GM18909 (cell line): ENCODE measurements at regions not wholly inside any gene's neighbourhood (a gene's known extent, or its start where the extent isn't known, plus 50 kb on each side); places are given as distances from the start of the nearest gene placed in this dataset.

Source experiments
- ATAC-seq: cut with Tn5 transposase; IDR thresholded peaks from one replicate; pipeline ENCODE4 v1.9.1; 2021; ENCODE audit warnings: mild to moderate bottlenecking; ENCODE audit not compliant: unreplicated experiment, poor library complexity

DNA sequence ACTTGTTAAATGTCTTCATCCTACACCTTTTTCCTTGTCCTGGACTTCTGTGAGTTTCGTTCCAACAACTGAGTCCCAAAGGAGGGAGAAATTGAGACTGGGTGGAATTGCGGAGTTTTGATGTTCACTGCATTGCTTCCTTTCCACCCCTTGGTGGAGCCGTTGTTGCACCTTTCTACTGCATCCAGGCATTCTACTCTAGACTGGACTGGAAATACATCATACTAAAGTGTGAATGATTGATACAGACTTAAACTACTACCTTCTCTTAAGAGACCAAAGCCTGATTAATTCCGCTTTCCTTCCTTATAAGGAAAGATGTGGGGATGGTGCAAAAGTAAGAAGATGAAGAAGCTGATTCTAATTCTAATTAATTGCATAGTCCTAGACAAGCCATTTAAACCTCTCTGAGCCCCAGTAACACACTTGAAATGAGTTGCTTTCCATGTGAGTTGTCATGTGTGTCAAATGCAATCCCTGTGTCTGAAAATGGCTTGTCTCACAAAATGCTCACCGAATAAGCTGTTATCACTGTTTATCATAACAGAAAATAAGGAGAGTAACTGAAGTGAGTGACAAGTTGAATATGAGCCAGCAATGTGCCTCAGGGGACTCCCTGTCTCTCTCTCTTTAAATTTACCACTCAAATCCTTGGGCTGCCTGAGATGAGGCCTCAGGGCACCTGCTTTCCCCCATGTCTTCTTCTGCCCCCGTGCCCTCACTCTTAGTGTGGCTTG, 338.3 kb upstream of the CHD6 start:
- ATAC-seq = no peak

DNA sequence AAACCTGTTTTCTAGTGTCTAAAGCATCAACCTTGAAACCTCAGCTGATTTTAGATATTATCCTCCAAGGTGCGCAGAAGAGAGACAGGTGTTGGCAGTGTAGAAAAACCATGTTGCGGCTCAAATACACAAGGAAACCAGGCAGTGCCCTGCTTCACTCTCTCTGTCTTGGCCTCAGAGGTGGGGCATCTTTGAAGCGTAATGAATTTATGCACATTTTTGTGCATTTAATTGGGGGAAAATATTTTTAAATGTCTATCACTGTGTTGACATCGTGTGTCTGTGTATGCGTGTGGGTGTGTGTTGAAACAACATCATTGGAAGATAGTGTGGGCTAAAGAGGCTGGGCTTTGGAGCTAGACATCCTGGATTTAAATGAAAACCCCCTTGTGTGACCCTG, 334.0 kb upstream of the CHD6 start:
- ATAC-seq = no peak

DNA sequence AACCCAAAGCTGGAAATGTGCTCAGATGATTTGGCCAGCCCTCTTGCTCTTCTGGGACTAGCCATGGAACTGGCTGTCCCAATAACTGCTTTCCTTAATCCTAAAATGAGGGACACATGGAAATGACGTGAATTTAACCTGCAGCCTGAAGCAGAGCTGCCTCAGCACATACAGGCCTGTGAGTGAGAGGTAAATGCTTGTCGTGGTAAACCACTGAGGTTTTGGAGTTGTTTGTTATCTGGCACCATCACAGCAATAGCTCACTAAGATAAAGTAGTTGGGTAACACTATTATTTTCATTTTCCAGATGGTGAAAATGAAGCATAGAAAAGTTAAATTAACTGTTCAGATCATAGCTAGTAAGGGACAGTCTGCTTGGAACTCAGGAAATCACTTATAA, 333.4 kb upstream of the CHD6 start:
- no peak for ATAC-seq

- ATAC-seq = no peak
Observed at GRCh38 chr20:41939659-41940058, 321.5 kb upstream of the CHD6 start.

DNA sequence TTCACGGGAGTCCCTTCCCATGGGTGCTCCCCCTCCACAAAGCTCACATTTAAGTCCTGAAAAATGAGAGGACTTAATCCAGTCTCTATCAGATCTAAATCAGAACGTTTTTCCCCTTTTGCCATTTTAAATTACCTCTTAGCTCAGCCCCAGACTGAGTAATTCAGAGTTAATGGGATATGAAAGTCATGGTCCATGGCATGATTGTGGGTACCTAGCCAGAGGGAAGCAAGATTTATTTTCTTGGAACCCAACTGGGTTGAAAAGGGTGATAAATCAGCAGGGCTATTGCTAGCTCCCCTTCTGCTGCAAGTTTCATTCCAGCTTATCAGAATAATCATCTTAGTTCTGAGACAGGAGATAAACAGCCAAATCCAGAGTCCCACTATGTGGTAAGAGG, 320.2 kb upstream of the CHD6 start:
- no peak for ATAC-seq

DNA sequence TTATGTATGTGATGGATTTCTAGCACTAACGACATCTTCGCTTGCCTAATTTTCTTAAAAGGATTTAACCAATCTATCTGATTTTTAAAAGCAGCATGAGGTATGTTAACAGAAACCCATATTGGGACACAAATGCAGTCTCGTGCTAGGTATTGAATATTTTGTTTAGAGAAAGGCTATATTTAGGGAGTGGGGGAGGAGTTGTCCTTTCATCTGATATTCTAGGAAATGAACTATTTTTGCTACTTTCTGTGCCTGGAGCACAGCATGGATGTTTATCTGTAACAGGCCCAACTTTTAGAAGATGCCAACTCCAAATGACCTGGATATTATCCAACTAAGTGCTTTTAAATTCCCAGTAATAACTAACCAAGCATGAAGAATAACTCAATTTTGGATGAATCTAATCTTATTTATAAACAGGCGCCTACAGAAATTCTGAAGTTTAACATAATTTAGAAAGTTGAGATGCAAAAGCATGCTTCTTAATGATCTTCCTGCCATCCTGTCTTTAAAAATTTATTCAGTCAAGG, 317.1 kb upstream of the CHD6 start:
- no peak for ATAC-seq

DNA sequence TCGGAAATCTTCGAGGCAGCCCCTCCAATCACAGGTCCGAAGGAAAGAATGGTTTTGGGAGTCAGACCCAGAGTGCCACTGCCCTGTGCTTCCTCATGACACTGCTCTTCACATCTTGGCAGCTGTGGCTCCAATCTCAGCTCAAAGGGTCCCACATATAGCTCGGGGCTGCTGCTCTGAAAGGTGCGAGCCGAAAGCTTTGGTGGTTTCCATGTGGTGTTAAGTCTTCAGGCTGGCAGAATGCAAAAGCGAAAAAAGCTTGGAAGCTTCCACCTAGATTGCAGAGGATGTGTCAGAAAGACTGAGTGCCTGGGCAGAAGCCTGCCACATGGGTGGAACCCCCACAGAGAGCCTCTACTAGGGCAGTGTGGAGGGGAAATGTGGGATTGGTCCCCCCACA, 314.3 kb upstream of the CHD6 start:
- no peak for ATAC-seq

GRCh38 chr20:41927655-41928054, 309.5 kb upstream of the CHD6 start:
- ATAC-seq = no peak

DNA sequence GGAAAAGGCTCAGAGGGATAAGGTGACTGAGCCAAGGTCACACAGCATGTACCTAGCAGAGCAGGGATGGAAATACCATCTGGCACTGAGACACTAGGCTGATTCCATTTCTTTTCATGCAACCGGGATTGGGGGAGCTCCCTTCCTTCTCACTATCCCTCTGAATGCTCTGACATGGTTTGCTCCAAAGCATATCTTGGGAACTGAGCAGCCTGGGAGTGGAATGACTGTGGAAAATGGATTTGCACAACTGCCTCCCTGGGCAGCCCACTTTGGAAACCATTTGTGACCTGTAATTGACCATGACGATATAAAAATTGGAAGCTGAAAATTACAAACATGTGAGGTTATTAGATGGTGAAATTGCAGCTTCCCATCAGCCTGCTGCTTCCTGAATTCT, 309.0 kb upstream of the CHD6 start:
- no peak for ATAC-seq

DNA sequence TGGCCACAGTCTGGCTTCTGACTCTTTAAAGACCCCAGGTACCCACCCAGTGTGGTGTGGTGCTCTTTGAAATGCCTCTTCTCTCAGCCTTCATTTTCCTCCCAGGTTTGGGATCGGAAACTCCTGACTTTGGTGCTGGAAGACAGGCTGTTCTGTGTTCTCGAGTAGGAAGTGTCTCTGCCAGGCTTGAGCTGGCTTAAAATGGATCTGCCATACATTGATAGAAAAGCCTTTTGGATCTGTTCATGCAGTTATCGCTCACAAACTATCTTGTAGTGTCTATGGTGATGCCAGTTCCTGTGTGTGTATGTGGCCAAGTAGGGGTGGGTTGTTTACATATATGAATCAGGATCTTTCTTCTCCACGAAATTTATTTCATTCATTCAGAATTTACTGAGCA, 307.3 kb upstream of the CHD6 start:
- no peak for ATAC-seq

- ATAC-seq = no peak
Observed at GRCh38 chr20:41923624-41924023, 305.4 kb upstream of the CHD6 start.

DNA sequence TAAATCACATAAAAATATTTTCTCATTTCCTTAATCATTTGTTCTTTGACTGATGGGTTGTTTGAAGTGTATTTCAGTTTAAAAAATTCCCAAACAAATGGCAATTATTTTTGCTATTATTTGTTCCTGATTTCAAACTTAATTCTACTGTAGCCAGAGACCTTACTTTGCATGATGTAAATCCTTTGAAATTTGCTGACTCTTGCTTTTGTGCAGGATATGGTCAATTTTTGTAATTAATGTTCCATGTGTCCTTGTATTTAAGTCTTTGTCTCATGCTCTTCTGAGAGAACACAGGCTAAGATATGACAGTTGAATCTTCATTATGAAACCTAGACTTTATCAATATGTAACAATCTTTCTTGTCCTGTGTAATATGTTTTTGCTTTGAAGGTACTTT, 295.0 kb upstream of the CHD6 start:
- no peak for ATAC-seq

- no peak for ATAC-seq
Observed at GRCh38 chr20:41910558-41910957, 292.4 kb upstream of the CHD6 start.

DNA sequence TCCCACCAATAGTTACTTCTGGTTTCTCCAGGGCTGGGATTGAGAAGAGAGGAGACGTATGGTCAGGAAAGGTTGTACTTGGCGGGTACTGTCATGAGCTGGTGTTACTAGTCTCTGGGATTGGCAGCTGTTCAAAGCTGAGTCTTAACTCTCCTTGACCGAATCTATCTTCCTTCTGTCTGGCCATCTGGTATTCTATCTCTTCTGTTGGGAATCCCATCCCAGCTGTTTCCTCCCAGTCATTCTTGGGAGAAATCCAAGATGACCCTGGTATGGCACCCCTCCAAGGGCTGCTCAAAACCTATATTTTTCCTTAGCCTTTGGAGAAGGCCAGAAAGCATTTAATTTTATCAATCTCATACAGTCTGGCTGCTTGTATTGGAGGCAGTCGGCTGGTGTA, 287.0 kb upstream of the CHD6 start:
- no peak for ATAC-seq

- ATAC-seq = no peak
Observed at GRCh38 chr20:41903586-41903985, 285.4 kb upstream of the CHD6 start.

DNA sequence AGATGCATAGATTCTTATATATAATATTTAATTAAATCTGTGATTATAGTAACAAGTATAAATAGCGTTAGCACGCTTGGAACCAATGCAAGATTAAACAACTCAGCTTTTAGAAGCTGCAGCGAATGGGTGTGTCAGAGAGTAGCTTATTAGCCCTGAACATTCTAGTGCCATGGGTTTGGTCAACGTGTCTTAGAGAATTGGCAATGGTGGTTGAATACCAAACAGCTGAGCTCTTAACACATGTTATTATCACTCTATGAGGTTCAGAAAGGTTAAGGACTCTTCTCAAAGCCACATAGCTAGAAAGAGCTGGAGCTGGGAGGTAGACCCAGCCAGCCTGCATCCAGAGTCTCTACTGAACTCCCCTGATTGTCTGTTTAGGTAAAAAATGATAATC, 284.2 kb upstream of the CHD6 start:
- no peak for ATAC-seq

GRCh38 chr20:41900201-41900691, 282.1 kb upstream of the CHD6 start:
- ATAC-seq = no peak

DNA sequence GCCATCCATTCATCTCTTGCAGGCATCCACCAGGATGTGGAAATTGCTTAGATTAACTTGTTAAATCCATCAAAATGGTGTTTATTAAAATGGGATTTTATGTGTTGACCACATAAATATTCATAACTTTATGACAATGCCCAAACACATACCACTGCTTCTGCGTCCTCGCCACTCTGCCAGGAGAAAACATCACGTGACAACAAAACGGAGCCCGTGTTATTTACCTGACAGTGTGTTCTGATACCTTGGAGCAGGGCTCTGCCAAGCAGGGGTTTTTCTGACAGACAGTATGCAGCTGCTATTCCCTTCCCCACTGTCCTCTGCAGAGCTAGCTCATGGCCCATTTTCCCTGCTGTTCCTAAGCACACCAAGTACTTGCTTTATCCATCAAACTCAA, 279.5 kb upstream of the CHD6 start:
- ATAC-seq = no peak

GRCh38 chr20:41895241-41896032, 277.3 kb upstream of the CHD6 start:
- no peak for ATAC-seq

- no peak for ATAC-seq
Observed at GRCh38 chr20:41894255-41894963, 276.2 kb upstream of the CHD6 start.

GRCh38 chr20:41892031-41892430, 273.9 kb upstream of the CHD6 start:
- ATAC-seq = no peak
